Keratinocyte (primary cell): ENCODE measurements at regions not wholly inside any gene's neighbourhood (a gene's known extent, or its start where the extent isn't known, plus 50 kb on each side); places are given as distances from the start of the nearest gene placed in this dataset.

ENCODE experiments used
- DNase-seq: peaks from one replicate; pipeline ENCODE4 v3.0.0-alpha.2; 2011; ENCODE audit warnings: low read depth, missing footprints, low spot score
- FAIRE-seq: peaks from 2 replicates; lab custom pipeline; 2011; peaks lifted over from hg19 to GRCh38; lab: Jason Lieb, UNC
- H2AFZ ChIP-seq: 2 replicates; pipeline ENCODE4 v1.6.0; 2012; ENCODE audit warnings: low read length, control low read depth, inconsistent platforms; ENCODE audit not compliant: control insufficient read depth
- H3K27ac ChIP-seq: 2 replicates; pipeline ENCODE4 v1.5.1; 2011; ENCODE audit warnings: low read length; ENCODE audit not compliant: control insufficient read depth, insufficient read depth
- H3K27me3 ChIP-seq: 3 replicates; pipeline ENCODE4 v1.6.0; 2011; ENCODE audit warnings: low read length; ENCODE audit not compliant: control insufficient read depth, insufficient read depth; ENCODE audit errors: extremely low read depth
- H3K36me3 ChIP-seq, 2 experiments: 2 replicates in 1 of 2; 3 replicates in 1 of 2; pipeline ENCODE4 v1.5.1; 2011; ENCODE audit warnings: low read length in 2 of 2, mild to moderate bottlenecking in 1 of 2; ENCODE audit not compliant: control insufficient read depth in 2 of 2, insufficient read depth in 2 of 2; ENCODE audit errors: extremely low read depth in 1 of 2
- H3K4me1 ChIP-seq: 3 replicates; pipeline ENCODE4 v1.5.1; 2011; ENCODE audit warnings: low read length; ENCODE audit not compliant: control insufficient read depth, insufficient read depth; ENCODE audit errors: extremely low read depth
- H3K4me2 ChIP-seq: 3 replicates; pipeline ENCODE4 v1.6.0; 2011; ENCODE audit warnings: low read depth, low read length; ENCODE audit not compliant: control insufficient read depth, insufficient read depth; ENCODE audit errors: extremely low read depth
- H3K4me3 ChIP-seq, 3 experiments: fragments of 200-600 bp in 1 of 3; sonication (generic) in 1 of 3; 2 replicates in 2 of 3; 3 replicates in 1 of 3; pipeline ENCODE4 v1.5.1; 2011 to 2016; ENCODE audit warnings: low read length in 3 of 3, mild to moderate bottlenecking in 3 of 3, control low read depth in 2 of 3, inconsistent platforms in 1 of 3, low read depth in 1 of 3, mixed read lengths in 1 of 3, mixed run types in 1 of 3, moderate library complexity in 1 of 3; ENCODE audit not compliant: control insufficient read depth in 2 of 3, insufficient read depth in 2 of 3; ENCODE audit errors: extremely low read depth in 1 of 3
- H3K79me2 ChIP-seq: 2 replicates; pipeline ENCODE4 v1.6.0; 2012; ENCODE audit warnings: low read length; ENCODE audit not compliant: control insufficient read depth, insufficient read depth
- H3K9ac ChIP-seq: 3 replicates; pipeline ENCODE4 v1.6.0; 2011; ENCODE audit warnings: low read length; ENCODE audit not compliant: control insufficient read depth, insufficient read depth; ENCODE audit errors: extremely low read depth
- H3K9me1 ChIP-seq: 3 replicates; pipeline ENCODE4 v1.6.0; 2011; ENCODE audit warnings: low read length; ENCODE audit not compliant: control insufficient read depth, insufficient read depth; ENCODE audit errors: extremely low read depth
- H3K9me3 ChIP-seq: 2 replicates; pipeline ENCODE4 v1.5.1; 2012; ENCODE audit warnings: low read depth, low read length; ENCODE audit not compliant: control insufficient read depth
- H4K20me1 ChIP-seq: 3 replicates; pipeline ENCODE4 v1.6.0; 2011; ENCODE audit warnings: low read length; ENCODE audit not compliant: control insufficient read depth, insufficient read depth; ENCODE audit errors: extremely low read depth
- CTCF ChIP-seq, 3 experiments: IDR thresholded peaks in 1 of 3; conservative IDR thresholded peaks in 1 of 3; optimal IDR thresholded peaks in 1 of 3; 2 replicates in 2 of 3; 3 replicates in 1 of 3; pipeline versions ENCODE3 to v1.5.1; 2011; ENCODE audit warnings: low read length in 3 of 3, mild to moderate bottlenecking in 3 of 3, moderate library complexity in 2 of 3, control low read depth in 1 of 3, inconsistent platforms in 1 of 3; ENCODE audit not compliant: insufficient read depth in 2 of 3; ENCODE audit errors: extremely low read depth in 1 of 3
- EZH2 ChIP-seq: IDR thresholded peaks from one replicate; pipeline ENCODE4 v1.6.1; 2012; ENCODE audit warnings: inconsistent platforms, mild to moderate bottlenecking, low read length, moderate library complexity
- dilution Hi-C: fragments of 300-500 bp; cut with MboI; formaldehyde crosslinking; loops from one replicate; pipeline ENCODE4 v1.7.0; 2020; ENCODE audit warnings: low sequenced_read_pairs; ENCODE audit not compliant: extremely low pct_ligation_motif_present

DNA sequence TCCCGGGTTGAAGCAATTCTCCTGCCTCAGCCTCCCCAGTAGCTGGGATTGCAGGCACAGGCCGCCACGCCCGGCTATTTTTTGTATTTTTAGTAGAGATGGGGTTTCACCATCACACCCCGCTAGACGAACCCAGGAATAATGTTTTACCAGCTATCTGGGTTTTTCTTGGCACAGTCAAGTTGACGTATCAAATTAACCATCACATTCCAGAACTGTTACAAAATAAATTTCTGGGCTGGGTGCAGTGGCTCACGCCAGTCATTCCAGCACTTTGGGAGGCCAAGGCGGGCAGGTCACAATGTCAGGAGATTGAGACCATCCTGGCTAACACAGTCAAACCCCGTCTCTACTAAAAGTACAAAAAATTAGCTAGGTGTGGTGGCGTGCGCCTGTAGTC lies 501.2 kb downstream of the SHISA9 start:
- Histone ChIP-seq H3K27ac (no peak overlapping the region), H3K9me3 (no peaks in the 10 kb centered on the region), H3K9ac (no peak overlapping the region), H3K4me3 (no peak overlapping the region), H3K27me3 (no peaks in the 10 kb centered on the region), H3K9me1 (no peaks in the 10 kb centered on the region), H3K79me2 (no peaks in the 10 kb centered on the region), H4K20me1 (no peaks in the 10 kb centered on the region), H2AFZ (no peak overlapping the region), H3K4me2 (no peak overlapping the region), H3K4me1 (no peaks in the 10 kb centered on the region), H3K36me3 (no peaks in the 10 kb centered on the region)
- TF ChIP-seq CTCF (optimal IDR thresholded peaks at IDR 0.05 in 1 of 3, IDR thresholded peaks at IDR 0.05 in 1 of 3, conservative IDR thresholded peaks at IDR 0.05 in 1 of 3; ENCODE audit: extremely low read depth in 1 of 3, insufficient read depth in 2 of 3, low read length in 3 of 3), result no peak
- TF ChIP-seq EZH2, result no peak
- no peak for DNase-seq
- FAIRE-seq, result no peak
- dilution Hi-C loops, result no loop called here

- Histone ChIP-seq H3K4me1 (no peaks in the 10 kb centered on the region), H3K9ac (no peak overlapping the region), H3K9me1 (no peaks in the 10 kb centered on the region), H3K4me3 (no peak overlapping the region), H3K79me2 (no peaks in the 10 kb centered on the region), H3K4me2 (no peak overlapping the region), H4K20me1 (no peaks in the 10 kb centered on the region), H3K9me3 (no peaks in the 10 kb centered on the region), H3K36me3 (no peaks in the 10 kb centered on the region), H2AFZ (no peak overlapping the region), H3K27me3 (no peaks in the 10 kb centered on the region), H3K27ac (no peak overlapping the region)
- TF ChIP-seq CTCF (optimal IDR thresholded peaks at IDR 0.05 in 1 of 3, IDR thresholded peaks at IDR 0.05 in 1 of 3, conservative IDR thresholded peaks at IDR 0.05 in 1 of 3; ENCODE audit: extremely low read depth in 1 of 3, insufficient read depth in 2 of 3, low read length in 3 of 3), result no peak
- TF ChIP-seq EZH2, result no peak
- FAIRE-seq (no peak), DNase-seq (no peak)
- dilution Hi-C loops, result no loop called here
Observed at GRCh38 chr16:13403326-13403725, 501.9 kb downstream of the SHISA9 start.
